IPS-18a (cell line): ENCODE measurements at regions not wholly inside any gene's neighbourhood (a gene's known extent, or its start where the extent isn't known, plus 50 kb on each side); places are given as distances from the start of the nearest gene placed in this dataset.
"Not testable (repeated sequence)": the region's sequence is repeated elsewhere in the genome, so short reads cannot be mapped to it uniquely, and the experiment has no call there.

Experiments used
- H3K27ac ChIP-seq: one replicate; pipeline ENCODE4 v1.5.1; 2013; ENCODE audit warnings: low read length
- H3K27me3 ChIP-seq: one replicate; pipeline ENCODE4 v1.6.1; 2013; ENCODE audit warnings: mild to moderate bottlenecking, low read length; ENCODE audit not compliant: control insufficient read depth, insufficient read depth
- H3K36me3 ChIP-seq: one replicate; pipeline ENCODE4 v1.6.1; 2013; ENCODE audit warnings: low read depth, low read length; ENCODE audit not compliant: control insufficient read depth
- H3K4me1 ChIP-seq: one replicate; pipeline ENCODE4 v1.6.1; 2013; ENCODE audit warnings: low read depth, low read length; ENCODE audit not compliant: control insufficient read depth
- H3K4me3 ChIP-seq: one replicate; pipeline ENCODE4 v1.5.1; 2013; ENCODE audit warnings: low read length
- H3K9ac ChIP-seq: one replicate; pipeline ENCODE4 v1.6.1; 2013; ENCODE audit warnings: mild to moderate bottlenecking, low read length, moderate library complexity
- H3K9me3 ChIP-seq: one replicate; pipeline ENCODE4 v1.6.1; 2013; ENCODE audit warnings: low read depth, low read length; ENCODE audit not compliant: control insufficient read depth

DNA sequence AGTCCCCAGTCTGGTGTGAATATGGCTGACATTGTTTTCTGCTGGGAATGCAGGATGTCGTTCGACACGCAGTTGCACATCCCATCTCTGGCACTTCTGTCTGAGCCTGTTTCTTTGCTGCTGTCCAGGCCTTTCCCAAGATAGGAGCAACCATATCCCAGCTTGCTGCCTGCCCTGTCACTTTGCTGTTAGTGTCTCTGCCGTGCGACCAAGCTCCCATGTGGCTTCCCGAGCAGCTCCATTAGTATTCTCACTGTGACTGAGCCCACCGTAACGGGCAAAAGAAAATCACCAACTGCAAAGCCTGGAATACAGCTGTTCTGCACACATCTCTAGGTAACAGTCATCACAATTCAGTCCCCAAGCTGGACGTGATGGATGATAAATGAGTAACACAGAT is 66.0 kb upstream of the CPSF6 start:
- H3K36me3 ChIP-seq, result no peaks in the 10 kb centered on the region
- no peaks in the 10 kb centered on the region for H3K27me3 ChIP-seq
- no peak overlapping the region for H3K27ac ChIP-seq
- peaks cover 7% of the 10 kb centered on the region for H3K4me1 ChIP-seq
- H3K4me3 ChIP-seq, result no peak overlapping the region
- H3K9ac ChIP-seq, result no peak overlapping the region
- no peaks in the 10 kb centered on the region for H3K9me3 ChIP-seq

DNA sequence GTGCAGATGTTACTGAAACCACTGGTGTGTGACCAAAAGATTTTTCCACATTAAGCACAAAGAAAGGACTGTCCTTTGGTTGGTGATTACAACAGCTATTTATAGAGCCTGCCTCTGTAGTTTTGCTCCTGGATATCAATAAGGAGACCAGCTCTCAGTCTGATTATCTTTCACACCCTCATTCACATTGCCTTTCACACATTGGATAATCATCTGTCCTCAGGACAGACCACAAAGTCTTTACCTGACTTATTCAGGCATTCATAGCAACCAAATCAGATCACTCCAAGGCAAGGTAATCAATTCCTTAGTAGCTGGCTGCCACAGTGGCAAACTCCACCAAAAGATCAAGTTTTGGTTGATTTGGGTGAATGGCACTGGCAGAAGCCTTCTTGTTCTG is 59.6 kb upstream of the CPSF6 start:
- no peaks in the 10 kb centered on the region for H3K4me1 ChIP-seq
- no peak overlapping the region for H3K27ac ChIP-seq
- H3K36me3 ChIP-seq, result no peaks in the 10 kb centered on the region
- no peaks in the 10 kb centered on the region for H3K27me3 ChIP-seq
- H3K4me3 ChIP-seq, result no peak overlapping the region
- peaks cover 3% of the 10 kb centered on the region for H3K9me3 ChIP-seq
- H3K9ac ChIP-seq, result no peak overlapping the region

DNA sequence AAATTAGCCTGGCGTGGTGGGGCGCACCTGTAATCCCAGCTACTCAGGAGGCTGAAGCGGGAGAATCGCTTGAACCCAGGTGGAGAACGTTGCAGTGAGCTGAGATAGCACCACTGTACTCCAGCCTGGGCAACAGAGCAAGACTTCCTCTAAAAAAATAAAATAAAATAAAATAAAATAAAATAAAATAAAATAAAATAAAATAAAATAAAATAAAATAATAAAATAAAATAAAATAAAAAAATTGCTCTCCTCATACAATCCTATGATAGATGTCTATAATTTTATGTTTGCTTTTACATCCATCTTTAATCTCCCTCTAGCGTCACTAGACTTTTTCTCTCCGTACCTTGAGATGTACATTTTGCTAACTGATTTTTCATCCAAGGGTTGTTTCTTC is 51.8 kb upstream of the CPSF6 start:
- H3K9ac ChIP-seq, H3K27me3 ChIP-seq, H3K27ac ChIP-seq, H3K4me3 ChIP-seq, H3K4me1 ChIP-seq, H3K36me3 ChIP-seq: not testable (repeated sequence)
- peaks cover 25% of the 10 kb centered on the region for H3K9me3 ChIP-seq

DNA sequence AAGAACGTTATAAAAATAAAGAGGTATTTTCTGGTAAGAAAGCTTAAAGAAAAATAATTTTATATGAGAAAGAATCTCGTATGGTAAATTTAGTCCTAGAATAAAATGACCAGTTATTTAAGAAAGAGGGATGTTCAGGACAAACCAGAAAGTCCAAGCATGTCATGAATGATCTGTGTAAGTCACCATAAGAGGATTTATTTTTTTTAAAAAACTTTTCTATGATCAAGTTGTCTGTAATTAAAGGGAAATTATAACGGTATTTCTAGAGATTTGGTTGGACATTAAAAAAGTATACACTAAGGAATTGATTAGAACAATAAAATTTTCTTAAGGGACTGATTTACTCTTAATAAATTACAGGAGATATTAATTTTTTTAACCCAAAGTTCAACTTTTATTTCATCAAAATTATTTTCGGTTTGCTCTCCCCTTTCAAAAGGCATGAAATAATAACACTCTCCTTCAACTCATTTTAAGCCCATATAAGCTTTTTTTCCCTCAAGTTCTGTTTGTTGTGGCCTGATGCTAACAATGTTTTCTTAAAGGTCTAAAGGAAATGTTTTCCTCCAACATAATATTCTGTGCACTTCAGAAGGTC is 49.9 kb upstream of the CPSF6 start:
- no peak overlapping the region for H3K9ac ChIP-seq
- no peak overlapping the region for H3K4me3 ChIP-seq
- no peaks in the 10 kb centered on the region for H3K36me3 ChIP-seq
- peaks cover 24% of the 10 kb centered on the region for H3K9me3 ChIP-seq
- H3K27ac ChIP-seq, result no peak overlapping the region
- H3K4me1 ChIP-seq, result no peaks in the 10 kb centered on the region
- no peaks in the 10 kb centered on the region for H3K27me3 ChIP-seq
